ENCODE measurements at regions not wholly inside any gene's neighbourhood (a gene's known extent, or its start where the extent isn't known, plus 50 kb on each side); places are given as distances from the start of the nearest gene placed in this dataset.

- Histone ChIP-seq H3K36me3 (ENCODE audit: insufficient read depth, low read length) (no peaks in the 10 kb centered on the region), H3K79me2 (ENCODE audit: insufficient read depth, low read length) (no peaks in the 10 kb centered on the region), H3K27ac (ENCODE audit: low read depth, low read length, poor library complexity, severe bottlenecking) (no peak overlapping the region), H2AFZ (ENCODE audit: low read length) (no peak overlapping the region), H3K27me3 (ENCODE audit: insufficient read depth, low read length) (0 out of 2 replicates have a peak, but pooled peaks cover 5% of the 10 kb centered on the region), H3K4me2 (ENCODE audit: low read length) (no peak overlapping the region), H4K20me1 (ENCODE audit: insufficient read depth, low read length) (no peaks in the 10 kb centered on the region), H3K9ac (ENCODE audit: low read length) (no peak overlapping the region), H3K9me2 (ENCODE audit: low read depth, low read length) (no peaks in the 10 kb centered on the region), H3K4me3 (ENCODE audit: low read depth, low read length, poor library complexity, severe bottlenecking) (no peak overlapping the region), H3K9me3 (ENCODE audit: low read length) (no peaks in the 10 kb centered on the region), H3F3A (ENCODE audit: insufficient read depth, low read length) (no peaks in the 10 kb centered on the region), H3K4me1 (ENCODE audit: insufficient read depth, low read length, severe bottlenecking) (no peaks in the 10 kb centered on the region)
- no peak for TF ChIP-seq CTCF (IDR thresholded peaks at IDR 0.05; ENCODE audit: low read length)
- no peak for TF ChIP-seq EZH2 (IDR thresholded peaks at IDR 0.05; ENCODE audit: borderline replicate concordance, low read length)
Measured at GRCh38 chr3:132261506-132261905, 55.7 kb upstream of the ACP3 start.

- Histone ChIP-seq H3K4me3 (ENCODE audit: low read depth, low read length, poor library complexity, severe bottlenecking) (no peak overlapping the region), H3K36me3 (ENCODE audit: insufficient read depth, low read length) (no peaks in the 10 kb centered on the region), H3K27ac (ENCODE audit: low read depth, low read length, poor library complexity, severe bottlenecking) (no peak overlapping the region), H3K9me2 (ENCODE audit: low read depth, low read length) (no peaks in the 10 kb centered on the region), H3K9ac (ENCODE audit: low read length) (no peak overlapping the region), H3K79me2 (ENCODE audit: insufficient read depth, low read length) (no peaks in the 10 kb centered on the region), H3K27me3 (ENCODE audit: insufficient read depth, low read length) (0 out of 2 replicates have a peak, but pooled peaks cover 5% of the 10 kb centered on the region), H4K20me1 (ENCODE audit: insufficient read depth, low read length) (no peaks in the 10 kb centered on the region), H3K4me2 (ENCODE audit: low read length) (no peak overlapping the region), H3F3A (ENCODE audit: insufficient read depth, low read length) (no peaks in the 10 kb centered on the region), H2AFZ (ENCODE audit: low read length) (no peak overlapping the region), H3K4me1 (ENCODE audit: insufficient read depth, low read length, severe bottlenecking) (no peaks in the 10 kb centered on the region), H3K9me3 (ENCODE audit: low read length) (no peaks in the 10 kb centered on the region)
- TF ChIP-seq EZH2 (IDR thresholded peaks at IDR 0.05; ENCODE audit: borderline replicate concordance, low read length) (no peak), CTCF (IDR thresholded peaks at IDR 0.05; ENCODE audit: low read length) (no peak)
Measured at GRCh38 chr3:132262305-132262704, 54.9 kb upstream of the ACP3 start.

- Histone ChIP-seq H3K79me2 (ENCODE audit: insufficient read depth, low read length) (no peaks in the 10 kb centered on the region), H3K4me3 (ENCODE audit: low read depth, low read length, poor library complexity, severe bottlenecking) (no peak overlapping the region), H3K27ac (ENCODE audit: low read depth, low read length, poor library complexity, severe bottlenecking) (no peak overlapping the region), H3K9ac (ENCODE audit: low read length) (no peak overlapping the region), H3K27me3 (ENCODE audit: insufficient read depth, low read length) (0 out of 2 replicates have a peak, but pooled peaks cover 5% of the 10 kb centered on the region), H3F3A (ENCODE audit: insufficient read depth, low read length) (no peaks in the 10 kb centered on the region), H3K36me3 (ENCODE audit: insufficient read depth, low read length) (no peaks in the 10 kb centered on the region), H3K4me1 (ENCODE audit: insufficient read depth, low read length, severe bottlenecking) (no peaks in the 10 kb centered on the region), H4K20me1 (ENCODE audit: insufficient read depth, low read length) (no peaks in the 10 kb centered on the region), H3K9me3 (ENCODE audit: low read length) (no peaks in the 10 kb centered on the region), H3K4me2 (ENCODE audit: low read length) (no peak overlapping the region), H2AFZ (ENCODE audit: low read length) (no peak overlapping the region), H3K9me2 (ENCODE audit: low read depth, low read length) (no peaks in the 10 kb centered on the region)
- TF ChIP-seq EZH2 (IDR thresholded peaks at IDR 0.05; ENCODE audit: borderline replicate concordance, low read length) (no peak), CTCF (IDR thresholded peaks at IDR 0.05; ENCODE audit: low read length) (no peak)
Measured at GRCh38 chr3:132262956-132263355, 54.3 kb upstream of the ACP3 start.
